Bone marrow (tissue), 2 donors: ENCODE measurements at regions not wholly inside any gene's neighbourhood (a gene's known extent, or its start where the extent isn't known, plus 50 kb on each side); places are given as distances from the start of the nearest gene placed in this dataset.
A peak's percentile ranks its signal among the peaks of the same experiment; 100 is the strongest.

Source experiments
- DNase-seq, 2 donors: peaks; one replicate each; lab custom pipeline; 2025; lab: John Stamatoyannopoulos, UW

GRCh38 chr1:239436286-239436685 lies 49.9 kb downstream of the CHRM3 start:
- DNase-seq: no peak

DNA sequence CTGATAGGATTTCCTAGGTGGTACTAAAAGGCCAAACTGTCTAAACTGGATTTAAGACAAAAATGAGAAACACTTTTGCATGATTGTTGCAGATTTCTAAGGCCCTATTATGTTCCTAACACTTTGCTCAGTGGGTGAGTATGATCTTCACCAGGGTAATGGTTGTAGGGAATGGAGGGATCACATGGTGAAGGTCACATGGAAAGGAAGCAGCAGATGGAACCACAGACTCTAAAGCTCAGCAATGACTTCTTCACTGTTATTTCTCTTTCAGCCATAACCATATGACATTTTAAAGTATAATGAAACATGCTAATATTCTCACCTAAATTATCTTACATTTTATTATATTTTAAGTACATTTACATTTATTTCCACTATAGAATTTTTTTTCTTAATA lies 51.5 kb downstream of the CHRM3 start:
- no peak for DNase-seq

- DNase-seq: no peak
Measured at GRCh38 chr1:239438891-239439290, 52.5 kb downstream of the CHRM3 start.

GRCh38 chr1:239443361-239443760 lies 57.0 kb downstream of the CHRM3 start:
- no peak for DNase-seq

- no peak for DNase-seq
Measured at GRCh38 chr1:239446611-239447010, 60.2 kb downstream of the CHRM3 start.

- no peak for DNase-seq
Measured at GRCh38 chr1:239448911-239449310, 62.5 kb downstream of the CHRM3 start.

- no peak for DNase-seq
Measured at GRCh38 chr1:239455743-239456142, 69.4 kb downstream of the CHRM3 start.

DNA sequence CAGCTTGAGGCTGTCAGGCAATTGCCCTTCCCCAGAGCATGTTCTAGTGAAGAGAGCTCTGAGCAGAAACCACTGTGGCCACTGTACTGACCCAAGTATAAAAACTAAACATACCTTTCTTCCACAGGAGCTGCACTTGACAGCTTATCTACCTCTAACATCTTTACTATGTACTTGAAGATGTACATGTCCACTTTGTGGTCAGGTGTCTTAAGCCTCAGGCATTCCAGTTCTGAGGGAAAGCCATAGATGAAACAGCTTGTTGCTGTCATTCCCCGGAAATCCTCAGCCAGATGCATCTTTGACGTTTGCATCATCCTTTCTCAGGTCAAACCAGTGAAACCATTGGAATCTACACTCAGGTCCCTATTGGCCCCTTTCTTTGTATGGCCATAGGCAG lies 70.4 kb downstream of the CHRM3 start:
- DNase-seq: no peak

DNA sequence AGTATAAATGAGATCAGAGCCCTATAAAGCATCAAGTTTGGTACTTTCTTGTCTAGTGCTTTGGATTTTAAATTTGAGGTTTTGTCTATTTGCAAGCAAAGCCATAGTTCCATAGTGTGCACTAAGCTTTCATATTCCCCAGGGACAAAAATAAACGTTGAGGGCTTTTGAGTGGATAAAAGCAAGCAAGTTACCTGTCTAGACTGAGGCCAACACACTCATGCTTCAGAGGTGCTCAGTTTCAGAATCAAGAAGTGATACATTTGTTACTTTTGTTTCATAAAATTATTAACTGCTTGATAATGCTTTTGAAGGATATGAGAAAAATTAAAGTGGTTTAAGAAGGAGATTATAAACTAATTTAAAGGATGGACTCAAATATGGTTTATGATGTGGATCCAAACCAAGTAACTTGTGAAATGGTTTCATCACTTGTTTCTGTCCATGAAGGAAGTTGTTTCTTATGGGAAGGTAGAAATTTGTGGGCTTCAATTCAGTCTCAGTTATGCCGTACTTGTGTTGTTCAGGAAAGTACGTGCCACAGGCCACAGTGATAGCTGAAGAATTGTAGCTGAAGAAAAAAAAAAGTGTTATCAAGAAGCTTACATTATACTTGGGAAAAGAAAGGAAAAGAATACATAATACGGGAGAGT lies 71.2 kb downstream of the CHRM3 start:
- no peak for DNase-seq

DNA sequence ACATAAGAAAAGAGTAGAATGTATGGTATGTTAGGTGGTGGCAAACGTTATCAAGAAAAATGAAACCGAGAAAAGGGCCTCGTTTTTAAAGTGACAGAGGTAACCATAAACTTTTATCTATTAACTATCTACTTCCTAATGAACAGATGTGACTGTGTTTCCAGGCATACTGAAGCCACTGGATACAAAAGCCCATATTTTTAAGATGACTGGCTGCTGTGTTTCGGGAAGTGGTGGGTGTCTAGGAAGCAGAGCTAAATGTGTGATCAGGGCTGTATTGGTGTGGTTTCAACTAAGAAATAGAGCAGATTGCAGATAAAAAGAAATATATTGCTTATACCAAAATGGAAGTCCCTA lies 71.8 kb downstream of the CHRM3 start:
- DNase-seq: peak in 1 of 2 donors; percentile 31

DNA sequence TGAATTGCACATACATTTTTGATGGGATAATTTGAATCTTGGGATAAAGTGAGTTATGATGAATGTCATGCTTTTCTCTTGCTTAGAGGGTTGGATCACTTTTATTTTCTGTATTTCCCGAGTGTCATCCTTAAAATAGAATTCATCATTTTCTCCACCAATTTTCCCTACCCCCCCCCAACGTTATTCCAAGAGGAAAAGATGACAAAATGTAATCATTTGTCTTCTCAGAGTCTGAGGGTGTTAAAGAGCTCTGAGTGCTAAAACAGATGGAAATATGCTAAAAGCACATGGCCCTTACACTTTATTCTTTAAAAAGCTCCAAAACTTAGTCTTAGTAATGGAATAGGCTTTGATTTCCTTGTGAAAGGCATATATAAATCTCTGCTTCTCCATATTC lies 81.4 kb downstream of the CHRM3 start:
- no peak for DNase-seq

DNA sequence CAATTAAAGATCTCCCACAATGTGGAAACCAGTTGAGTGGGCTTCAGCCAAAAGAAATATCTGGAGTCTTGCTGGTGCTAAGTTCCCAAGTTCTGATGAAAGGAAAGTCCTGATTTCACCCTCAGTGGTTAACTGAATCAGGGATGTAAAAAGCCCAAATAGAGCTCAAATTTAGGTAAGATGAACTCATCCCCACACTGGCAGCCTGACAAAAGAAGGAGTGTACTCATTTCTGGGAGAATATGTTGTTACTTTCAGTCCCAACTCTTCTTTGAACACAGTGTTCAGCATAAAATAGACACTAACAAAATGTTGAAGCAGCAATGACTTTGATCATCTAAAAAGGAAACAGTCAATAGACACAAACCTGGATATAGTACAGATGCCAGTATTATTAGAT lies 91.7 kb downstream of the CHRM3 start:
- no peak for DNase-seq

DNA sequence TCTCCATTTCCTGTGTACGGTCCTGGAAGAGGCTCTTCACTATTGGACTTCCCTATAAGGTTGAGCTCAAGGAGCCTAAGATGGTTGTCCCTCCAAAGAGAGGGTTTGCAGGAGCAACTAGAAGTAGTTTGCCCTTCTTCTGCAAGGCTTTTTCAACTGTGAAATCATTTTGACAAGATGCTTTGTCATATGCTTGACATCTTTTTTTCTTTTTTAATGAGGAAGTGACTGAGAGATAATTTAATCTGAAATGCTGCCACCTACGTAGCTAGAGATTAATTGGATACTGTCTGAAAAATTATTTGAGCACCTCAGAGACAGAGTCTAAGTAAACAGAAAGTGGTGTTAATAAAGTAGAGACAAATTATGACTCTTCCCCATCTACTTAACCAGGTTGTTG lies 97.0 kb downstream of the CHRM3 start:
- peak in 1 of 2 donors; percentile 13 for DNase-seq

DNA sequence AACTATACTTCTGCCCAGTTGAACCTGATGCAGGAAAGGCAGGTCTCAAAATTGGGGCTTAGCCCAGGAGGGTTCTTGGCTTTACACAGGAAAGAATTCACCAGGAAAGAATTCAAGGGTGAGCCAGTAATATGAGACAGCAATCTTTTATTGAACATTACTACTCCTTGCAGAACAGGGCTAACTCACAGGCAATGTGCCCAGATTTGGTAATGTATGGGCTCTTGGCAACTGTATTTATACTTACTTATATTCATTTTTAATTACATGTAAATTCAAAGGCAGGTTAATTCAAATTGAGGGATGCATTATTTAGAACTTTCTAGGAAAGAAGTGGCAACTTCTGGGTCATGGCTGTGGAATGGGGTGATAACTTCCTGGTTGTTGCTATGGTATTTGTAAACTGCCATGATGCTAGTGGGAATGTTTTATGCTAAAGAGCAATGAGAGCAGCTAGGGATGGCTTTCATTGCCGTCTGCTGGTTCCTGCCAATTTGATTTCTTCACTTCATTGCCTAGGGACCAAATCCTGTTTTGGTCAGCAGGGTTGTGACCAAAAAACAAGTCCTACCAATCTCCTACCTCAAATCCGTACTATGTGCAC lies 107.5 kb downstream of the CHRM3 start:
- no peak for DNase-seq

DNA sequence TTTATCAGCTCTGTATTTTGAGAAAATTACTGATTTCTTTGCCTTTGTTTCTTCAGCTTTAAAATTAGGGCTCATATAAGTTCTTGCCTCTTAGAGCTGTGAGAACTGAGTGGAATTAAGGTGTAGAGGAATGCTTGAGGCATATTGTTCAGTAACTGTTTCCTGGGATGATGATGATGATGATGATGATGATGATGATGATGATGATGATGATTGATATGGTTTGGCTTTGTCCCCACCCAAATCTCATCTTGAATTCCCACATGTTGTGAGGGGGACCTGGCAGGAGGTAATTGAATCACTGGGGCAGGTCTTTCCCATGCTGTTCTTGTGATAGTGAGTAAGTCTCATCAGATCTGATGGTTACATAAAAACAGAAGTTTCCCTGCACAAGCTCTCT lies 118.7 kb downstream of the CHRM3 start:
- no peak for DNase-seq

GRCh38 chr1:239507826-239508225 lies 121.5 kb downstream of the CHRM3 start:
- no peak for DNase-seq

GRCh38 chr1:239511875-239512274 lies 125.5 kb downstream of the CHRM3 start:
- DNase-seq: no peak

GRCh38 chr1:239516579-239516978 lies 130.2 kb downstream of the CHRM3 start:
- no peak for DNase-seq

DNA sequence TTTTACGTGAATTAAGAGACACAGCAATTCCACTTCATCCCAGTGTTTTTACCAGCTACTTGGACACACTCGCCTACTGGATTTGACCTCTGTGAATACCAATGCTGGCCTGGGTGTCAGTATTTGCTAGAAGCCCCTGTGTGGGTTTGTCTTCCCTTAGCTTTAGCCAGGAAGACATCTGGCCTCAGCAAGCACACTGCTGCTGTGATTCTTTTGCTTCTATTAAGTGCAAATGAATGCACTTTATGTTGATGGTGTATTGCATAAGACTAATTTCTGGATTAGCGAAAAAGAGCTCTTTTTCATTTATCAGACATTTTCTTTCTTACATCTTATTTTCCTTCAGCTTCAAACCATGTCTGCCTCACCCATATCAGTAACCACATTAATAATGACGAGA lies 140.0 kb downstream of the CHRM3 start:
- DNase-seq: no peak

- DNase-seq: no peak
Measured at GRCh38 chr1:239527051-239527693, 140.8 kb downstream of the CHRM3 start.

DNA sequence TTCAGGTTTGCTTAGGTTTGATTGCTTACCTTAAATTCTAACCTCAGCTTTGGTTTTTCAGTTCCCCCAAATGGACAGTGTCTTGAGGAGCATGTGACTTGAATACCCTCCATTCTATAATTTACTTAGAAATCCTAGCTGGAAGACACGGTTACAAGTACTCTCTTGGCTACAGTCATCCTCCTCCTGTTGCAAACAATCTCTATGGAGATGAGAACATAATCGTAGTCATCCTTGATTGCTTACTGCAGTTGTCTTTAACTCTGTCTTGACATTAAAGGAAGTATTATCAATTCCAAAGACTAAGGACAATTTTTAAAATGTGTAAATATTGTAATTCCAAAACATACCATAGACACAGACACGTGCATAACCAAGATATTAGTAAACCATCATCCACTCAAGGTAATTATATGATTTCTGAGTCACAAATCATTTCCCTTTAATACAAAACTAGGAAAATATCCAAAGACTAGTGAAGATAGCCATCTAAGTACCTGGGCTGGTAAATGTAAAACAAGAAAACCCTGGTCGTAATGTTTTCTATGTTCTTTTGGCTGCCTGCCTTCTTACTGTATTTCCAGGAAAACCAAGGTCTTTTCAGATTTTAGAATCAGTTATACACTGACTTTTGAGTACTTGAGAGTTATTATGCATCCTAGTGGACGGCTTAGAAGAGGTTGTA lies 149.9 kb downstream of the CHRM3 start:
- no peak for DNase-seq

GRCh38 chr1:239537795-239538194 lies 151.4 kb downstream of the CHRM3 start:
- DNase-seq: no peak
